ENCODE measurements at regions not wholly inside any gene's neighbourhood (a gene's known extent, or its start where the extent isn't known, plus 50 kb on each side); places are given as distances from the start of the nearest gene placed in this dataset.

GRCh38 chr22:19635644-19636043 is 78.7 kb upstream of the SEPTIN5 start:
- no peak for DNase-seq
- Histone ChIP-seq H3K4me1 (ENCODE audit: low read depth) (no peaks in the 10 kb centered on the region), H3K36me3 (ENCODE audit: low read depth) (no peaks in the 10 kb centered on the region), H3K4me3 (no peak overlapping the region), H3K9me3 (no peaks in the 10 kb centered on the region)
- no peak for TF ChIP-seq CTCF (IDR thresholded peaks at IDR 0.05)
- no peak for ATAC-seq
- intact Hi-C loops (cut with DNase I, micrococcal nuclease), result no loop called here

GRCh38 chr22:19636696-19637407 is 77.5 kb upstream of the SEPTIN5 start:
- no peaks in the 10 kb centered on the region for H3K36me3 ChIP-seq (ENCODE audit: low read depth)

GRCh38 chr22:19637408-19638281 is 76.7 kb upstream of the SEPTIN5 start:
- no peaks in the 10 kb centered on the region for H3K36me3 ChIP-seq (ENCODE audit: low read depth)
- DNase-seq (no peak), ATAC-seq (no peak)
- H3K4me1 ChIP-seq (ENCODE audit: low read depth), result no peaks in the 10 kb centered on the region
- no peak for TF ChIP-seq CTCF (IDR thresholded peaks at IDR 0.05)
- H3K4me3 ChIP-seq, result no peak overlapping the region
- intact Hi-C loops (cut with DNase I, micrococcal nuclease), result no loop called here
- H3K9me3 ChIP-seq, result no peaks in the 10 kb centered on the region

More at GRCh38 chr22:19636696-19637407, 77.5 kb upstream of the SEPTIN5 start:
- intact Hi-C loops (cut with DNase I, micrococcal nuclease), result no loop called here
- no peak overlapping the region for H3K4me3 ChIP-seq
- no peaks in the 10 kb centered on the region for H3K4me1 ChIP-seq (ENCODE audit: low read depth)
- no peaks in the 10 kb centered on the region for H3K9me3 ChIP-seq
- DNase-seq (no peak), ATAC-seq (no peak)
- no peak for TF ChIP-seq CTCF (IDR thresholded peaks at IDR 0.05)

DNA sequence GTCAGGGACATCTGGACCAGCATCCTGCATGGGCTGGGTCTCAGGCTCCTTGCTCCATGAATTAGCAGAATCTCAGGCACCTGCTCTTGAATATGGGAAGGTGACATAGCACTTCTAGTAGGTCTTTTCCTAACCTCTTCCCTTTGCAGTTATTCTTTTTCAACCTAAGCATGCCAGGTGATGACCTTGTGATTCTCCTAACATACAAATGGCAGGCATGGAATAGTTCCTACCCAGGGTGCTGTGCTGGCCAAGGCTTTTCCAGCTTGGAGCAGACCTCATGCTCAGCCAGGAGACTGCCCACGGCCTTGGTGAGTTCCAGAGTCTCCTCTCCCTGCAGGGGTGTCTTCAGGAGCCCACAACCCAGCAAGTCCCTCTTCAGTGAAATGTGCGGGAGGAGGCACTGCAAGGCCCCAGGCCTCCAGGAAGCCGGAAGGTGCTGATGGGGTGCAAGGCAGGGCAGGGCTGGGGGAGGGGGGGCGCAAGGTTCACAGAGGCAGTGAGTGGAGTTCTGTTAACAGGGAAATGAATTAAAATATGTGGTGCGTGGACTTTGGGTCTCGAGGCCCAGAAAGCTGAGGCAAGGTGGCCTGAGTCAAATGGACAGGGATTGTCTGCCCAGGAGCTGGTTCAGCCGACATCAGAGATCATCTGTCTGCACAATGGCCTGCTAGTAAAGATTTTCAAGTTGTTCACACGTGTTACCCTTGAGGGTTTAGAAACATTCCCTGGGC is 75.9 kb upstream of the SEPTIN5 start:
- DNase-seq (no peak), ATAC-seq (no peak)
- Histone ChIP-seq H3K9me3 (no peaks in the 10 kb centered on the region), H3K4me3 (no peak overlapping the region), H3K4me1 (ENCODE audit: low read depth) (no peaks in the 10 kb centered on the region), H3K36me3 (ENCODE audit: low read depth) (no peaks in the 10 kb centered on the region)
- TF ChIP-seq CTCF (IDR thresholded peaks at IDR 0.05), result no peak
- intact Hi-C loops (cut with DNase I, micrococcal nuclease), result no loop called here

- Histone ChIP-seq H3K4me3 (no peak overlapping the region), H3K36me3 (ENCODE audit: low read depth) (no peaks in the 10 kb centered on the region), H3K4me1 (ENCODE audit: low read depth) (no peaks in the 10 kb centered on the region), H3K9me3 (no peaks in the 10 kb centered on the region)
- intact Hi-C loops (cut with DNase I, micrococcal nuclease), result no loop called here
- no peak for DNase-seq
- TF ChIP-seq CTCF (IDR thresholded peaks at IDR 0.05), result no peak
- no peak for ATAC-seq
These were observed 74.6 kb upstream of the SEPTIN5 start for GRCh38 chr22:19639610-19640135.
